ENCODE measurements at regions not wholly inside any gene's neighbourhood (a gene's known extent, or its start where the extent isn't known, plus 50 kb on each side); places are given as distances from the start of the nearest gene placed in this dataset.

- H4K20me1 ChIP-seq (replicated peaks; ENCODE audit: control insufficient read depth, extremely low read depth, insufficient read depth, low read length) = no peaks in the 10 kb centered on the region
Measured at GRCh38 chr11:106321601-106322000, 244.1 kb downstream of the AASDHPPT start.

More at GRCh38 chr11:106321601-106322000, 244.1 kb downstream of the AASDHPPT start:
- Histone ChIP-seq H3K4me2 (ENCODE audit: insufficient read depth, low read length) (no peak overlapping the region), H3K4me1 (ENCODE audit: control insufficient read depth, extremely low read depth, insufficient read depth, low read length) (no peaks in the 10 kb centered on the region), H3K9me3 (replicated peaks; ENCODE audit: control insufficient read depth, insufficient read depth, low read length) (no peaks in the 10 kb centered on the region), H3K9me1 (replicated peaks; ENCODE audit: control insufficient read depth, extremely low read depth, insufficient read depth, low read length) (no peaks in the 10 kb centered on the region), H2AFZ (ENCODE audit: low read depth, low read length) (no peak overlapping the region), H3K36me3 (ENCODE audit: control insufficient read depth in 2 of 2, extremely low read depth in 1 of 2, insufficient read depth in 2 of 2, low read length in 2 of 2) (no peaks in the 10 kb centered on the region), H3K27me3 (ENCODE audit: control insufficient read depth in 2 of 2, insufficient read depth in 2 of 2, low read length in 2 of 2) (no peaks in the 10 kb centered on the region), H3K27ac (ENCODE audit: insufficient read depth, low read depth, low read length) (no peak overlapping the region), H3K4me3 (replicated peaks in 1 of 3; ENCODE audit: insufficient read depth in 1 of 3, low read depth in 1 of 3, low read length in 3 of 3) (no peak overlapping the region), H3K79me2 (ENCODE audit: control insufficient read depth, insufficient read depth, low read length) (no peaks in the 10 kb centered on the region), H3K9ac (replicated peaks; ENCODE audit: extremely low read depth, insufficient read depth, low read length) (no peak overlapping the region)
- FAIRE-seq = no peak
- TF ChIP-seq MYC (IDR thresholded peaks at IDR 0.05; ENCODE audit: low read depth, low read length) (no peak), POLR2A (IDR thresholded peaks at IDR 0.05; ENCODE audit: low read depth, low read length) (no peak), POLR2AphosphoS5 (IDR thresholded peaks at IDR 0.05; ENCODE audit: insufficient read depth, low read depth, low read length) (no peak), JUN (IDR thresholded peaks at IDR 0.05; ENCODE audit: borderline replicate concordance, insufficient read depth, insufficient read length, low read depth) (no peak), EZH2 (IDR thresholded peaks at IDR 0.05; ENCODE audit: borderline replicate concordance, low read depth, low read length, severe bottlenecking) (no peak), MAX (IDR thresholded peaks at IDR 0.05; ENCODE audit: insufficient read depth, insufficient read length) (no peak), FOS (IDR thresholded peaks at IDR 0.05; ENCODE audit: borderline replicate concordance, insufficient read depth, low read length) (no peak), CTCF (IDR thresholded peaks at IDR 0.05; ENCODE audit: extremely low read depth in 1 of 2, insufficient read depth in 1 of 2, low read depth in 1 of 2, low read length in 2 of 2) (no peak), GATA2 (IDR thresholded peaks at IDR 0.05; ENCODE audit: insufficient read depth, insufficient read length, low read depth, low read length) (no peak)
- intact Hi-C loops (cut with micrococcal nuclease) (no loop called here), dilution Hi-C loops (cut with MboI; ENCODE audit: extremely low pct_ligation_motif_present, low sequenced_read_pairs) (no loop called here)
- CTCF ChIA-PET = no interaction called here
- BruUV-seq (replicated peaks) = no TSS peak
- POLR2A ChIA-PET = no interaction called here
- DNase-seq (ENCODE audit: low read depth, low spot score) = no peak

All from endothelial cell of umbilical vein (primary cell).